HL-60/S4 treated with retinoic acid at 250 ng/mL for 4 days and 3 days (cell line): ENCODE measurements at regions not wholly inside any gene's neighbourhood (a gene's known extent, or its start where the extent isn't known, plus 50 kb on each side); places are given as distances from the start of the nearest gene placed in this dataset.

Experiments used
- in situ Hi-C: fragments of 300-500 bp; cut with MboI; formaldehyde crosslinking; loops from 2 replicates; pipeline ENCODE4 v1.7.0; 2022; ENCODE audit warnings: low sequenced_read_pairs

GRCh38 chr2:118301248-118301647 is 213.0 kb downstream of the INSIG2 start:
- in situ Hi-C loops: no loop called here

DNA sequence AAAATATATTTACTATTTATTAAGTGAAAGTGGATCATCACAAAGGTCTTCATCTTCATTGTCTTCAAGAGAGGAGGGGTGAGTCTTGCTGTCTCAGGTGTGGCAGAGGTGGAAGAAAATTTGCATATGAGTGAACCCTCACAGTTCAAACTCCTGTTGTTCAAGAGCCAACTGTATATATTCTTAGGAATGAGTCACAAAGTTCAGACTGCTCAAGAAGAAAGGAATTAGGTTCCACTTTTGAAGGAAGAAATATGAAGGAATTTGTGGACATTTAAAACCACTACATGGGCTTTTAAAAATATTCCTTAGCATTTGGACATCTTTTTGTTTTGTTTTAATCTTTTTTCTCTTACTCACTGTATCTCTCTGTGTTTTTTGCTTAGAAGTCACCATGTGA is 212.6 kb downstream of the INSIG2 start:
- in situ Hi-C loops: no loop called here

DNA sequence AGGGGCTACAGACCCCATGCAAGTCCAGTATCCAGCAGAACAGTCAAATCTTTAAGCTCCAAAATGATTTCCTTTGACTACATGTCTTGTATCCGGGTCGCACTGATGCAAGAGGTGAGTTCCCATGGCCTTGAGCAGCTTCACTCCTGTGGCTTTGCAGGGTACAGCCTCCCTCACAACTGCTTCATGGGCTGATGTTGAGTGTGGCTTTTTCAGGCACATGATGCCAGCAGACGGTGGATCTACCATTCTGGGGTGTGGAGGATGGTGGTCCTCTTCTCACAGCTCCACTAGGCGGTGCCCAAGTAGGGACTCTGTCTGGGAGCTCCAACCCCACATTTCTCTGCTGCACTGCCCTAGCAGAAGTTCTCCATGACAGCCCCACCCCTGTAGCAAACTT is 208.4 kb downstream of the INSIG2 start:
- in situ Hi-C loops: no loop called here

DNA sequence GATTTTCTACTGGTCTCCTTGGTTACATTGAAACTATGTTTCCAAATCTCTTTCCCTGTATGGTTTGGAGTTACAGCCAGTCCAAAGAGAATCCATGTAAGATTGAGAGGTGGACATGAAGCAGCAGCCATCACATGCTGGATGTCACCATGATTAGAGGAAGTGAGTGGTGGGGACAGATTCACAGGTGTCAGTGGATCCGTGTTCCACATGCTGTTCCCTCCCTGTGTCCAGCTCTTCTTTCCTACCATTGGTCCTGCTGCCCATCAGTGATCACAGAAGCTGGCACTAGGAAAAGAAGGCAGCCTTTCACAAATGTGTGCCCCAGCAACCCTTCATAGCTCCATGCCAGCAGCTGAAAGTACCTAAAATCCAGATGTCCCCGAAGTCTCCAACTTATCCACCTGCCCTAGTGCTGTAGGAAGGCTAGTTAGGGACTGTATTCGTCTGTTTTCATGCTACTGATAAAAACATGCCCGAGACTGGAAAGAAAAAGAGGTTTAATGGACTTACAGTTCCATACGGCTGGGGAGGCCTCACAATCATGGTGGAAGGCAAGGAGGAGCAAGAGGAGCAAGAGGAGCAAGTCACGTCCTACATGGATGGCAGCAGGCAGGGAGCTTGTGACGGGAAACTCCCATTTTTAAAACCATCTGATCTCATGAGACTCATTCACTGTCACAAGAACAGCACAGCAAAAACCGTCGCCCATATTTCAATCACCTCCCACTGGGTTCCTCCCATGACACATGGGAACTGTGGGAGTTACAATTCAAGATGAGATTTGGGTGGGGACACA is 207.5 kb downstream of the INSIG2 start:
- in situ Hi-C loops: no loop called here

DNA sequence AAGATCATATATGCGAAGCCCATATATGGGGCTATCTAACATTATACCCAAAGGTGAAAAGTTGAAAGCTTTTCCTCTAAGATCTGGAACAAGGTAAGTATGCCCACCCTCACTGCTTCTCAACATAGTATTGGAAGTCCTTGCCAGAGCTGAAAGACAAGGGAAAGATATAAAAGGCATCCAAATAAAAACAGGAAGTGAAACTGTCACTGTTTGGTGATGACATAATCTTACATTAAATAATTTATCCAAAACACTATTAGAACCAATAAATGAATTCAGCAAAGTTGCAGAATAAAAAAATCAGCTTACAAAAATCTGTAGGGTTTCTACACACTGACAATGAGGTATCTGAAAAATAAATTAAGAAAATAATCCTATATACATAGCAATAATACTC is 205.8 kb downstream of the INSIG2 start:
- in situ Hi-C loops: no loop called here

- in situ Hi-C loops: no loop called here
Measured at GRCh38 chr2:118292991-118293390, 204.7 kb downstream of the INSIG2 start.

- in situ Hi-C loops: no loop called here
Measured at GRCh38 chr2:118291251-118291880, 203.1 kb downstream of the INSIG2 start.

- in situ Hi-C loops: no loop called here
Measured at GRCh38 chr2:118290411-118291250, 202.4 kb downstream of the INSIG2 start.

- in situ Hi-C loops: no loop called here
Measured at GRCh38 chr2:118279005-118279404, 190.7 kb downstream of the INSIG2 start.

DNA sequence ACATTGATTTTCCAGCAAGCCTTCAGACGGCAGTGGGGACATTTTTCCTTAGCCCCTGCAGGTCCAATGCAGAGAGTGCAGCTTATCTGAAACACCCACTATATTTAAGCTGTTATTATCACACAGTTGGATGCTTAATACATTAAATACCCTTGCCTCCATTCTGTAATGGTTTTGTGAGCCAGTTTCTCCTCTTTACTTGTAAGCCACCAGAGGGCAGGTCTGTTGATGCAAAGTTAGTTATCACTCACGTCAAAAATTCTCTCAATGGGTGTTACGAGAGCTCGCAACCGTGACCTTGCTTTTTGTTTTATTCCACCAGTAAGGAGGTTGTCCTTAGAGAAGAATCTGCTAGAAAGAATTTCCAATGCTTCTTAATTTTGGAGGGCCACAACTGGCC is 189.8 kb downstream of the INSIG2 start:
- in situ Hi-C loops: no loop called here

DNA sequence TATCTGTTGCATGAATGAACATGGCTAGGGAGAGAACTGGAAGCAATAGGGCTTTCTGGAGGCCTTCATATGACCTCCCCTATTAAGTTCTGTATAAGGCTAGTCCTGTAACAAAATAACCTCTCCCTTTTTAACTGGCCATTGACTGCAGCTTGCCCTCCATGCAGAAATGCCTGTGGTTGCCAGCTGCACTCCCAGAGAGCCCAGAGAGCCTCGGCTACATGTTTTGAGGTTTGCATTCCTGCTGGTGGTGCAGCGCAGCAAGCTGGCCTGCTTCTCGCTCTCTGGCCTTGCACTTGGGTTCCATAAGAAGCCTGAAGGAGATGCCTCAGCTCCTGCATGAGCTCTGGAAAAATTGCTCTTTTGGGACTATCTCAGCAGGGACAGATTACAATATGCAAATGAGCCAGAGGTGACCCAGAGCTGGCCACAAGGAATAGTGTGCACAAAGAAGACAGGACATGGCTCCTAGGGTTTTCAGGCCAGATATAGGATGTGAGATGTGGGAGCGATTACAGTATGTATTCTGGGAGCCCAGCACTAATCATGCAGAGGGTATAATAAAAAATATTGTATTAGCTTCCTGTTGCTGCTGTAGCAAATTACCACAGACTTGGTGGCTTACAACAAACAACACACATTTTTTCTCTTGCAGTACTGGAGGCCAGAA is 186.7 kb downstream of the INSIG2 start:
- in situ Hi-C loops: no loop called here

DNA sequence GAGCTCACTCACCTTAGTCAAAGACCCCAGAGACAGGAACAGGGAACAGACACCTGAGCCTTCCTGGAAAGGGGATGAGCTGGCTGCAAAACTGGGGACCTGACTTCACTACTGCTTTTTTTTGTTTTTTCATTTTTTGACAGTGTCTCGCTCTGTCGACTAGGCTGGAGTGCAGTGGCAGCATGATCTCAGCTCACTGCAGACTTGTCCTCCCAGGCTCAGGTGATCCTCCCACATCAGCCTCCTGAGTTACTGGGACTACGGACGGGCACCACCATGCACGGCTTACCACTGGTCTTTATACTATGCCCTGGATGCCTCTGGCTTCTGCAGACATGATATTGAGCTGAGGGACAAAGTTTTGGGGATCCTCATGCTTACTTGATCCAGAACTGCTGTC is 184.1 kb downstream of the INSIG2 start:
- in situ Hi-C loops: no loop called here

GRCh38 chr2:118269408-118270051 is 181.3 kb downstream of the INSIG2 start:
- in situ Hi-C loops: no loop called here

GRCh38 chr2:118268268-118268667 is 180.0 kb downstream of the INSIG2 start:
- in situ Hi-C loops: no loop called here

GRCh38 chr2:118265873-118266455 is 177.7 kb downstream of the INSIG2 start:
- in situ Hi-C loops: no loop called here

- in situ Hi-C loops: no loop called here
Measured at GRCh38 chr2:118264232-118264990, 176.1 kb downstream of the INSIG2 start.

GRCh38 chr2:118257696-118258095 is 169.4 kb downstream of the INSIG2 start:
- in situ Hi-C loops: no loop called here

GRCh38 chr2:118255771-118256372 is 167.6 kb downstream of the INSIG2 start:
- in situ Hi-C loops: no loop called here

DNA sequence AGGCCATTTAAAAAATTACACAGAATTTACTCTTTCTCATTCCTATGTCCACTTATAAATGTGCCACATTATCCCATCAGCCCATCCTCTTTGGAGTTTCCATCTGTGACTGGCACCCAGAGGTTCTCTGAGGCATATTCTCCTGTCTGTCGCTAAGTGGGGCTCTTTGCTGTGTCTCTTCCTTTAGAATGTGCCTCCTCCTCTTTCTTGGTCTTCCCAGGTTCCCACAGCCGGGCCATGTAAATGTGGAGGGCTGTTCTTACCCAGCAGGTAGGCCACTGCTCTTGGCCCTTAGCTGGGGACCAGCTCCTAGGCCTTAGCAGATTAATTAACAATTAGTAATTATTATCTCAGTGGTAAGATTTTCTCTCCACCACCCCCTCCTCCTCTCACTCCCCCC is 167.0 kb downstream of the INSIG2 start:
- in situ Hi-C loops: no loop called here
